ENCODE measurements at regions not wholly inside any gene's neighbourhood (a gene's known extent, or its start where the extent isn't known, plus 50 kb on each side); places are given as distances from the start of the nearest gene placed in this dataset.

GRCh38 chr13:85462792-85463425 lies 336.3 kb downstream of the SLITRK6 start:
- ATAC-seq (no peak), DNase-seq (ENCODE audit: low spot score) (no peak)
- ChIA-PET CTCF (no interaction called here), POLR2A (no interaction called here)
- Mint-ChIP-seq H3K27ac (no peak overlapping the region), H3K36me3 (peaks cover 23% of the 10 kb centered on the region), H3K9me3 (peaks cover 23% of the 10 kb centered on the region), H3K4me1 (no peaks in the 10 kb centered on the region), H3K4me3 (no peak overlapping the region), H3K27me3 (ENCODE audit: low read depth) (no peaks in the 10 kb centered on the region)
- TF ChIP-seq GRHL2 (CRISPR knock-in tag; IDR thresholded peaks at IDR 0.05; ENCODE audit: insufficient replicate concordance, severe bottlenecking) (no peak), ATF6 (CRISPR knock-in tag; IDR thresholded peaks at IDR 0.05) (no peak), E2F4 (CRISPR knock-in tag; IDR thresholded peaks at IDR 0.05; ENCODE audit: borderline replicate concordance, low read depth) (no peak), PRDM15 (CRISPR knock-in tag; IDR thresholded peaks at IDR 0.05) (no peak), SMAD3 (CRISPR knock-in tag; IDR thresholded peaks at IDR 0.05; ENCODE audit: borderline replicate concordance) (no peak), TCF7 (CRISPR knock-in tag; IDR thresholded peaks at IDR 0.05; ENCODE audit: low read depth) (no peak), MLX (CRISPR knock-in tag; IDR thresholded peaks at IDR 0.05) (no peak), KAT7 (CRISPR knock-in tag; IDR thresholded peaks at IDR 0.05; ENCODE audit: borderline replicate concordance) (no peak), ARID4B (CRISPR knock-in tag; IDR thresholded peaks at IDR 0.05; ENCODE audit: borderline replicate concordance) (no peak), HMGA2 (CRISPR knock-in tag; IDR thresholded peaks at IDR 0.05) (no peak), ATF2 (CRISPR knock-in tag; IDR thresholded peaks at IDR 0.05; ENCODE audit: borderline replicate concordance, low read depth) (no peak), ZNF219 (CRISPR knock-in tag; IDR thresholded peaks at IDR 0.05; ENCODE audit: borderline replicate concordance) (no peak), CTCF (IDR thresholded peaks at IDR 0.05) (no peak), MAX (CRISPR knock-in tag; IDR thresholded peaks at IDR 0.05) (no peak), ZNF121 (CRISPR knock-in tag; IDR thresholded peaks at IDR 0.05) (no peak), ZNF263 (CRISPR knock-in tag; IDR thresholded peaks at IDR 0.05; ENCODE audit: low read depth) (no peak), NR1H2 (CRISPR knock-in tag; IDR thresholded peaks at IDR 0.05) (no peak), ELF4 (CRISPR knock-in tag; IDR thresholded peaks at IDR 0.05; ENCODE audit: low read depth) (no peak), TEAD4 (CRISPR knock-in tag; IDR thresholded peaks at IDR 0.05) (no peak), SP1 (CRISPR knock-in tag; conservative IDR thresholded peaks at IDR 0.05) (no peak)
